WTC11 (cell line): ENCODE measurements at regions not wholly inside any gene's neighbourhood (a gene's known extent, or its start where the extent isn't known, plus 50 kb on each side); places are given as distances from the start of the nearest gene placed in this dataset.

Experiments
- ATAC-seq: fragments of 200-7000 bp; cut with Tn5 transposase; 2 replicates; pipeline ENCODE4 v1.10.0; 2021; ENCODE audit warnings: mild to moderate bottlenecking, moderate library complexity
- CTCF ChIA-PET: fragments of 300-600 bp; sonication (Branson Sonifier 250); formaldehyde crosslinking; loops from one replicate; lab custom pipeline; 2021; ENCODE audit warnings: antibody characterized with exemption; lab: Charles Lee
- POLR2A ChIA-PET: fragments of 350-600 bp; sonication (Branson Sonifier 250); formaldehyde crosslinking; loops from one replicate; lab custom pipeline; 2021; ENCODE audit warnings: antibody characterized with exemption; lab: Charles Lee
- DNase-seq: peaks from one replicate; pipeline ENCODE4 v3.0.0; 2021; ENCODE audit warnings: low spot score
- H3K27ac Mint-ChIP-seq: 2 replicates; pipeline ENCODE4 v1.8.0; 2021; ENCODE audit warnings: mixed read lengths
- H3K27me3 Mint-ChIP-seq: 2 replicates; pipeline ENCODE4 v1.8.0; 2021; ENCODE audit warnings: low read depth, mild to moderate bottlenecking, moderate library complexity, mixed read lengths
- H3K36me3 Mint-ChIP-seq: 2 replicates; pipeline ENCODE4 v1.8.0; 2021; ENCODE audit warnings: mixed read lengths
- H3K4me1 Mint-ChIP-seq: 2 replicates; pipeline ENCODE4 v1.8.0; 2022; ENCODE audit warnings: mixed read lengths
- H3K4me3 Mint-ChIP-seq: 2 replicates; pipeline ENCODE4 v1.8.0; 2021; ENCODE audit warnings: mild to moderate bottlenecking, moderate library complexity, mixed read lengths
- H3K9me3 Mint-ChIP-seq: 2 replicates; pipeline ENCODE4 v1.8.0; 2021; ENCODE audit warnings: mixed read lengths
- ATF1 ChIP-seq: sonication (generic); formaldehyde crosslinking; IDR thresholded peaks from 2 replicates; pipeline ENCODE4 v1.8.1; 2023; ENCODE audit warnings: mild to moderate bottlenecking, moderate library complexity, missing genetic modification reagents
- ATF6 ChIP-seq: sonication (generic); formaldehyde crosslinking; IDR thresholded peaks from 2 replicates; pipeline ENCODE4 v1.8.1; 2023; ENCODE audit warnings: mild to moderate bottlenecking, missing genetic modification reagents
- E2F1 ChIP-seq: sonication (generic); formaldehyde crosslinking; IDR thresholded peaks from 2 replicates; pipeline ENCODE4 v1.8.0; 2022; ENCODE audit warnings: mild to moderate bottlenecking, missing genetic modification reagents
- E2F4 ChIP-seq: sonication (generic); formaldehyde crosslinking; IDR thresholded peaks from 2 replicates; pipeline ENCODE4 v1.8.1; 2022; ENCODE audit warnings: low read depth, mild to moderate bottlenecking, moderate library complexity, missing genetic modification reagents, borderline replicate concordance
- FOXJ3 ChIP-seq: sonication (generic); formaldehyde crosslinking; IDR thresholded peaks from 2 replicates; pipeline ENCODE4 v1.9.0; 2021; ENCODE audit warnings: missing genetic modification reagents, mild to moderate bottlenecking, borderline replicate concordance
- GABPB1 ChIP-seq: sonication (generic); formaldehyde crosslinking; IDR thresholded peaks from 2 replicates; pipeline ENCODE4 v1.8.1; 2023; ENCODE audit warnings: mild to moderate bottlenecking, missing genetic modification reagents
- HMGA2 ChIP-seq: fragments of 250-450 bp; sonication (Bioruptor Pico); IDR thresholded peaks from 2 replicates; pipeline ENCODE4 v1.4.0; 2021; ENCODE audit warnings: mild to moderate bottlenecking, moderate library complexity
- HMGXB4 ChIP-seq: sonication (generic); formaldehyde crosslinking; IDR thresholded peaks from 2 replicates; pipeline ENCODE4 v1.8.1; 2023; ENCODE audit warnings: mild to moderate bottlenecking, moderate library complexity, missing genetic modification reagents
- IRF2 ChIP-seq: sonication (generic); formaldehyde crosslinking; IDR thresholded peaks from 2 replicates; pipeline ENCODE4 v1.8.0; 2022; ENCODE audit warnings: low read depth, missing genetic modification reagents, borderline replicate concordance
- JAZF1 ChIP-seq: fragments of 250-450 bp; sonication (Bioruptor Pico); IDR thresholded peaks from 2 replicates; pipeline ENCODE4 v1.9.0; 2021; ENCODE audit warnings: moderate library complexity, mild to moderate bottlenecking, inconsistent platforms
- NFE2L1 ChIP-seq: sonication (generic); formaldehyde crosslinking; IDR thresholded peaks from 2 replicates; pipeline ENCODE4 v1.8.1; 2023; ENCODE audit warnings: missing genetic modification reagents
- NR2C2 ChIP-seq: sonication (generic); formaldehyde crosslinking; IDR thresholded peaks from 2 replicates; pipeline ENCODE4 v1.8.0; 2022; ENCODE audit warnings: mild to moderate bottlenecking, missing genetic modification reagents
- NR3C1 ChIP-seq: sonication (generic); formaldehyde crosslinking; conservative IDR thresholded peaks from 2 replicates; pipeline ENCODE4 v1.8.1; 2023; ENCODE audit warnings: low read depth, mild to moderate bottlenecking, missing genetic modification reagents
- RORB ChIP-seq: fragments of 250-450 bp; sonication (Bioruptor Pico); IDR thresholded peaks from 2 replicates; pipeline ENCODE4 v1.9.0; 2021; ENCODE audit warnings: mild to moderate bottlenecking
- USF2 ChIP-seq: sonication (generic); formaldehyde crosslinking; IDR thresholded peaks from 2 replicates; pipeline ENCODE4 v1.8.1; 2023; ENCODE audit warnings: mild to moderate bottlenecking, missing genetic modification reagents, moderate library complexity
- ZNF138 ChIP-seq: sonication (generic); formaldehyde crosslinking; conservative IDR thresholded peaks from 2 replicates; pipeline ENCODE4 v1.8.1; 2022; ENCODE audit warnings: mild to moderate bottlenecking, moderate library complexity, missing genetic modification reagents
- ZNF281 ChIP-seq: sonication (generic); formaldehyde crosslinking; IDR thresholded peaks from 2 replicates; pipeline ENCODE4 v1.8.0; 2023; ENCODE audit warnings: mild to moderate bottlenecking, missing genetic modification reagents
- ZNF532 ChIP-seq: fragments of 250-450 bp; sonication (Bioruptor Pico); IDR thresholded peaks from 2 replicates; pipeline ENCODE4 v1.9.0; 2021; ENCODE audit warnings: mild to moderate bottlenecking, borderline replicate concordance
- ZNF671 ChIP-seq: fragments of 250-450 bp; sonication (Bioruptor Pico); IDR thresholded peaks from 2 replicates; pipeline ENCODE4 v1.8.0; 2021; ENCODE audit warnings: mild to moderate bottlenecking

- no peak for TF ChIP-seq ZNF532 (CRISPR knock-in tag)
- no peak for TF ChIP-seq ATF6
- TF ChIP-seq ATF1 = no peak
- no peak for TF ChIP-seq USF2 (CRISPR knock-in tag)
- no peak for TF ChIP-seq NR3C1 (CRISPR knock-in tag)
- TF ChIP-seq, all 79 proteins: peak for 0
These were observed 96.9 kb downstream of the ZFP64 start (continued) for GRCh38 chr20:52094693-52095092.

GRCh38 chr20:52093575-52093974, 98.0 kb downstream of the ZFP64 start:
- H3K4me1 Mint-ChIP-seq = peaks cover 13% of the 10 kb centered on the region
- ChIA-PET POLR2A (no interaction called here), CTCF (interaction anchor here (1.2 kb wide), 1 partner anchor 10 kb away, joined by 3 read pairs; no protein-coding TSS in a partner anchor)
- peaks cover 51% of the 10 kb centered on the region for H3K36me3 Mint-ChIP-seq
- H3K27me3 Mint-ChIP-seq = peaks cover 28% of the 10 kb centered on the region
- ATAC-seq (no peak), DNase-seq (no peak)
- no peak overlapping the region for H3K4me3 Mint-ChIP-seq
- peaks cover 8% of the 10 kb centered on the region for H3K9me3 Mint-ChIP-seq
- TF ChIP-seq IRF2 (CRISPR knock-in tag) = no peak
- no peak overlapping the region for H3K27ac Mint-ChIP-seq

GRCh38 chr20:52090035-52090434, 101.5 kb downstream of the ZFP64 start:
- POLR2A ChIA-PET = no interaction called here
- CTCF ChIA-PET = interaction anchor here (0.6 kb wide), 1 partner anchor 453 kb away, joined by 3 read pairs; no protein-coding TSS in a partner anchor
- no peak for ATAC-seq
- peaks cover under 1% of the 10 kb centered on the region; the same call in 1 of the 2 replicates for H3K27me3 Mint-ChIP-seq
- H3K4me3 Mint-ChIP-seq = no peak overlapping the region
- peaks cover 26% of the 10 kb centered on the region for H3K9me3 Mint-ChIP-seq
- no peak for DNase-seq
- H3K27ac Mint-ChIP-seq = no peak overlapping the region
- peaks cover 65% of the 10 kb centered on the region for H3K36me3 Mint-ChIP-seq
- H3K4me1 Mint-ChIP-seq = peaks cover 11% of the 10 kb centered on the region
- TF ChIP-seq ZNF671 (CRISPR knock-in tag) (no peak), JAZF1 (no peak), FOXJ3 (no peak), RORB (CRISPR knock-in tag) (no peak), HMGXB4 (CRISPR knock-in tag) (no peak), GABPB1 (CRISPR knock-in tag) (no peak), NR2C2 (no peak), E2F1 (no peak), HMGA2 (no peak), ZNF281 (CRISPR knock-in tag) (no peak), ZNF138 (CRISPR knock-in tag) (no peak), E2F4 (CRISPR knock-in tag) (no peak), NFE2L1 (CRISPR knock-in tag) (no peak)
